NCI-H69 (cell line): ENCODE measurements at regions not wholly inside any gene's neighbourhood (a gene's known extent, or its start where the extent isn't known, plus 50 kb on each side); places are given as distances from the start of the nearest gene placed in this dataset.
"Not testable (repeated sequence)": the region's sequence is repeated elsewhere in the genome, so short reads cannot be mapped to it uniquely, and the experiment has no call there.

ENCODE experiments used
- DNase-seq: peaks from one replicate; lab custom pipeline; 2025; lab: John Stamatoyannopoulos, UW

- DNase-seq: no peak
These were observed 215.5 kb upstream of the FIGN start for GRCh38 chr2:163951312-163951711.

GRCh38 chr2:163949693-163950092 lies 213.9 kb upstream of the FIGN start:
- DNase-seq: no peak

- no peak for DNase-seq
These were observed 208.5 kb upstream of the FIGN start for GRCh38 chr2:163944347-163944737.

GRCh38 chr2:163943403-163944346 lies 207.9 kb upstream of the FIGN start:
- no peak for DNase-seq

- DNase-seq: no peak
These were observed 198.3 kb upstream of the FIGN start for GRCh38 chr2:163934131-163934530.

GRCh38 chr2:163919717-163920116 lies 183.9 kb upstream of the FIGN start:
- no peak for DNase-seq

GRCh38 chr2:163914486-163914885 lies 178.7 kb upstream of the FIGN start:
- not testable (repeated sequence) for DNase-seq

GRCh38 chr2:163913532-163913944 lies 177.7 kb upstream of the FIGN start:
- DNase-seq: not testable (repeated sequence)

- DNase-seq: no peak
These were observed 173.7 kb upstream of the FIGN start for GRCh38 chr2:163909411-163910080.

- DNase-seq: no peak
These were observed 170.6 kb upstream of the FIGN start for GRCh38 chr2:163906410-163906809.

GRCh38 chr2:163897799-163898198 lies 162.0 kb upstream of the FIGN start:
- DNase-seq: no peak

- not testable (repeated sequence) for DNase-seq
These were observed 157.6 kb upstream of the FIGN start for GRCh38 chr2:163893444-163893843.

- DNase-seq: no peak
These were observed 152.8 kb upstream of the FIGN start for GRCh38 chr2:163888591-163888990.

GRCh38 chr2:163887182-163887581 lies 151.4 kb upstream of the FIGN start:
- DNase-seq: no peak

GRCh38 chr2:163884416-163884815 lies 148.6 kb upstream of the FIGN start:
- DNase-seq: no peak

- DNase-seq: no peak
These were observed 142.9 kb upstream of the FIGN start for GRCh38 chr2:163878718-163879117.

GRCh38 chr2:163877316-163877715 lies 141.5 kb upstream of the FIGN start:
- no peak for DNase-seq

GRCh38 chr2:163863073-163863472 lies 127.3 kb upstream of the FIGN start:
- no peak for DNase-seq

- no peak for DNase-seq
These were observed 124.1 kb upstream of the FIGN start for GRCh38 chr2:163859951-163860350.

GRCh38 chr2:163856941-163857340 lies 121.1 kb upstream of the FIGN start:
- DNase-seq: no peak

- DNase-seq: no peak
These were observed 116.8 kb upstream of the FIGN start for GRCh38 chr2:163852616-163853015.

- no peak for DNase-seq
These were observed 114.1 kb upstream of the FIGN start for GRCh38 chr2:163849756-163850435.

GRCh38 chr2:163838890-163839289 lies 103.1 kb upstream of the FIGN start:
- DNase-seq: no peak
